HCT116 (cell line): ENCODE measurements at regions not wholly inside any gene's neighbourhood (a gene's known extent, or its start where the extent isn't known, plus 50 kb on each side); places are given as distances from the start of the nearest gene placed in this dataset.

Experiments
- ATAC-seq: fragments of 200-7000 bp; cut with Tn5 transposase; 2 replicates; pipeline ENCODE4 v1.9.1; 2020; ENCODE audit warnings: mild to moderate bottlenecking, moderate library complexity
- BruUV-seq: library from RNA; stranded (reverse); fragments of 400-500 nt; replicated peaks from 2 replicates; lab custom pipeline; 2021; lab: Mats Ljungman, UMichigan
- CTCF ChIA-PET: fragments of 300-600 bp; sonication (Branson Sonifier 250); formaldehyde crosslinking; loops from one replicate; lab custom pipeline; 2021; ENCODE audit warnings: antibody characterized with exemption; lab: Charles Lee
- POLR2A ChIA-PET: fragments of 300-600, 350-600 bp; sonication (Branson Sonifier 250); formaldehyde crosslinking; loops from one replicate; lab custom pipeline; 2021; ENCODE audit warnings: antibody characterized with exemption; lab: Charles Lee
- RAD21 ChIA-PET, 2 experiments: fragments of 300-600 bp; sonication (Branson Sonifier 250); formaldehyde crosslinking; loops; one replicate each; lab custom pipeline; 2023; ENCODE audit warnings: low total read pairs in 2 of 2; ENCODE audit not compliant: uncharacterized antibody in 2 of 2, unreplicated experiment in 2 of 2, low non-redundant PET in 1 of 2; lab: Charles Lee
- DNase-seq: peaks from one replicate; pipeline ENCODE4 v3.0.0-alpha.2; 2010; ENCODE audit warnings: low read depth, low spot score
- H2AFZ ChIP-seq: fragments of 200-600 bp; shearing (Covaris generic), sonication (generic); 2 replicates; pipeline ENCODE4 v1.6.1; 2017; ENCODE audit warnings: low read depth, mixed run types, mixed read lengths, antibody characterized with exemption, low read length; ENCODE audit not compliant: poor library complexity, severe bottlenecking
- H3K27ac ChIP-seq: 2 replicates; pipeline ENCODE4 v1.5.1; 2012; ENCODE audit warnings: low read depth, low read length
- H3K27me3 ChIP-seq: fragments of 200-600 bp; sonication (generic); 2 replicates; pipeline ENCODE4 v1.6.1; 2016; ENCODE audit warnings: mixed run types, low read length, mixed read lengths; ENCODE audit not compliant: insufficient read depth
- H3K36me3 ChIP-seq, 2 experiments: fragments of 200-500 bp in 1 of 2; fragments of 200-600 bp in 1 of 2; sonication (Bioruptor generic) in 1 of 2; sonication (generic) in 1 of 2; 2 replicates each; pipeline versions ENCODE4 v1.5.1 to v1.6.1; 2014 to 2016; ENCODE audit warnings: low read length in 2 of 2, inconsistent platforms in 1 of 2, mixed read lengths in 1 of 2, mixed run types in 1 of 2; ENCODE audit not compliant: insufficient read depth in 2 of 2, control insufficient read depth in 1 of 2
- H3K4me1 ChIP-seq, 2 experiments: fragments of 200-600 bp in 1 of 2; sonication (generic) in 1 of 2; 2 replicates each; pipeline versions ENCODE4 v1.5.1 to v1.6.1; 2012 to 2017; ENCODE audit warnings: low read length in 2 of 2, inconsistent platforms in 1 of 2, mild to moderate bottlenecking in 1 of 2, mixed read lengths in 1 of 2, mixed run types in 1 of 2, moderate library complexity in 1 of 2; ENCODE audit not compliant: insufficient read depth in 2 of 2, control insufficient read depth in 1 of 2
- H3K4me2 ChIP-seq: fragments of 200-600 bp; sonication (generic); 2 replicates; pipeline ENCODE4 v1.6.1; 2017; ENCODE audit warnings: mixed run types, low read length, mixed read lengths
- H3K4me3 ChIP-seq, 2 experiments: fragments of 200-600 bp in 1 of 2; sonication (generic) in 1 of 2; replicated peaks in 1 of 2; 2 replicates each; pipeline ENCODE4 v1.5.1; 2011 to 2016; ENCODE audit warnings: low read length in 2 of 2, control low read depth in 1 of 2, low read depth in 1 of 2, mild to moderate bottlenecking in 1 of 2, mixed read lengths in 1 of 2, mixed run types in 1 of 2
- H3K79me2 ChIP-seq: fragments of 200-600 bp; sonication (generic); 2 replicates; pipeline ENCODE4 v1.6.1; 2017; ENCODE audit warnings: mild to moderate bottlenecking, mixed run types, low read length, moderate library complexity, mixed read lengths; ENCODE audit not compliant: insufficient read depth
- H3K9ac ChIP-seq: fragments of 200-600 bp; sonication (generic); 2 replicates; pipeline ENCODE4 v1.6.1; 2016; ENCODE audit warnings: low read length, mixed read lengths
- H3K9me2 ChIP-seq: fragments of 200-600 bp; sonication (generic), shearing (Covaris generic); 2 replicates; pipeline ENCODE4 v1.6.1; 2017; ENCODE audit warnings: mixed run types, mild to moderate bottlenecking, moderate library complexity; ENCODE audit not compliant: insufficient read depth
- H3K9me3 ChIP-seq, 2 experiments: fragments of 200-500 bp in 1 of 2; fragments of 200-600 bp in 1 of 2; sonication (Bioruptor generic) in 1 of 2; sonication (generic) in 1 of 2; 2 replicates each; pipeline ENCODE4 v1.6.1; 2014 to 2017; ENCODE audit warnings: low read length in 2 of 2, mixed read lengths in 2 of 2, inconsistent platforms in 1 of 2, low read depth in 1 of 2, mild to moderate bottlenecking in 1 of 2, mixed run types in 1 of 2, moderate library complexity in 1 of 2; ENCODE audit not compliant: control insufficient read depth in 1 of 2, insufficient read depth in 1 of 2
- H4K20me1 ChIP-seq: fragments of 200-600 bp; sonication (generic), shearing (Covaris generic); 2 replicates; pipeline ENCODE4 v1.6.1; 2017; ENCODE audit warnings: mixed run types, mild to moderate bottlenecking, moderate library complexity; ENCODE audit not compliant: insufficient read depth
- CTCF ChIP-seq, 3 experiments: fragments of 200-600 bp in 1 of 3; sonication (generic) in 1 of 3; IDR thresholded peaks in 2 of 3; conservative IDR thresholded peaks in 1 of 3; 2 replicates each; pipeline ENCODE4 v1.5.1; 2012 to 2017; ENCODE audit warnings: low read depth in 2 of 3, low read length in 2 of 3, antibody characterized with exemption in 1 of 3, borderline replicate concordance in 1 of 3, control low read depth in 1 of 3, mild to moderate bottlenecking in 1 of 3, mixed read lengths in 1 of 3, mixed run types in 1 of 3, moderate library complexity in 1 of 3; ENCODE audit not compliant: insufficient read depth in 1 of 3
- ELF1 ChIP-seq: IDR thresholded peaks from 2 replicates; pipeline ENCODE4 v1.6.1; 2012; ENCODE audit warnings: low read depth, borderline replicate concordance
- FOSL1 ChIP-seq: IDR thresholded peaks from 2 replicates; pipeline ENCODE4 v1.6.1; 2012; ENCODE audit warnings: low read depth
- JUND ChIP-seq: IDR thresholded peaks from 2 replicates; pipeline ENCODE4 v1.6.1; 2012
- MAX ChIP-seq: IDR thresholded peaks from 2 replicates; pipeline ENCODE4 v1.6.1; 2012
- POLR2A ChIP-seq: IDR thresholded peaks from 2 replicates; pipeline ENCODE4 v1.7.0; 2011; ENCODE audit warnings: borderline replicate concordance; ENCODE audit not compliant: insufficient read depth, insufficient read length; ENCODE audit errors: extremely low read depth
- RAD21 ChIP-seq: IDR thresholded peaks from 2 replicates; pipeline ENCODE4 v1.6.1; 2012; ENCODE audit warnings: low read depth, mild to moderate bottlenecking
- SP1 ChIP-seq: IDR thresholded peaks from 2 replicates; pipeline ENCODE4 v1.6.1; 2012; ENCODE audit warnings: low read depth
- SRF ChIP-seq: IDR thresholded peaks from 2 replicates; pipeline ENCODE4 v1.6.1; 2012; ENCODE audit warnings: low read depth
- TCF7L2 ChIP-seq: IDR thresholded peaks from 2 replicates; pipeline ENCODE4 v1.7.0; 2011; ENCODE audit warnings: borderline replicate concordance, inconsistent platforms; ENCODE audit not compliant: insufficient read depth, insufficient read length; ENCODE audit errors: extremely low read depth
- YY1 ChIP-seq: IDR thresholded peaks from 2 replicates; pipeline ENCODE4 v1.6.1; 2011; ENCODE audit warnings: low read length, low read depth, moderate library complexity, mild to moderate bottlenecking; ENCODE audit not compliant: insufficient replicate concordance; ENCODE audit errors: extremely low read depth
- ZNF274 ChIP-seq: fragments of 200-500 bp; sonication (Bioruptor generic); IDR thresholded peaks from 2 replicates; pipeline ENCODE4 v1.6.1; 2014; ENCODE audit warnings: mild to moderate bottlenecking, low read depth, low read length, inconsistent platforms
- intact Hi-C: fragments of 100-400 bp; cut with micrococcal nuclease; formaldehyde crosslinking; loops from 2 replicates; pipeline ENCODE4 v1.10.0; 2022

GRCh38 chr22:22759371-22759770 is 115.0 kb downstream of the GGTLC2 start:
- Histone ChIP-seq H3K9ac (no peak overlapping the region), H4K20me1 (no peaks in the 10 kb centered on the region), H3K9me3 (no peaks in the 10 kb centered on the region), H3K36me3 (no peaks in the 10 kb centered on the region), H3K79me2 (no peaks in the 10 kb centered on the region), H3K27me3 (no peaks in the 10 kb centered on the region), H3K9me2 (no peaks in the 10 kb centered on the region), H3K4me3 (no peak overlapping the region), H2AFZ (no peak overlapping the region), H3K4me2 (no peak overlapping the region), H3K27ac (no peak overlapping the region), H3K4me1 (no peaks in the 10 kb centered on the region)
- BruUV-seq = no TSS peak
- DNase-seq (no peak), ATAC-seq (no peak)
- TF ChIP-seq FOSL1 (no peak), CTCF (IDR thresholded peaks at IDR 0.05 in 2 of 3, conservative IDR thresholded peaks at IDR 0.05 in 1 of 3; ENCODE audit: borderline replicate concordance in 1 of 3, insufficient read depth in 1 of 3, low read depth in 2 of 3, low read length in 2 of 3) (no peak), RAD21 (no peak), MAX (no peak)
- ChIA-PET POLR2A (no interaction called here), RAD21 (no interaction called here), CTCF (interaction anchor here (1.0 kb wide), 1 partner anchor 11 kb away, joined by 5 read pairs; no protein-coding TSS in a partner anchor)
- intact Hi-C loops = no loop called here

- DNase-seq = no peak
- Histone ChIP-seq H3K4me1 (no peaks in the 10 kb centered on the region), H3K9me2 (no peaks in the 10 kb centered on the region), H3K27me3 (no peaks in the 10 kb centered on the region), H3K4me2 (no peak overlapping the region), H3K4me3 (no peak overlapping the region), H3K9ac (no peak overlapping the region), H3K9me3 (no peaks in the 10 kb centered on the region), H3K36me3 (no peaks in the 10 kb centered on the region), H4K20me1 (no peaks in the 10 kb centered on the region), H3K79me2 (no peaks in the 10 kb centered on the region), H3K27ac (no peak overlapping the region), H2AFZ (no peak overlapping the region)
- ChIA-PET POLR2A (no interaction called here), RAD21 (interaction anchor here in 1 of 2 experiments (0.6 kb wide), 1 partner anchor 168 kb away, joined by 3 read pairs; no protein-coding TSS in a partner anchor), CTCF (no interaction called here)
- TF ChIP-seq TCF7L2 (no peak), SRF (no peak), ZNF274 (no peak), FOSL1 (no peak), POLR2A (no peak), YY1 (no peak), ELF1 (no peak), SP1 (no peak), MAX (no peak), CTCF (IDR thresholded peaks at IDR 0.05 in 2 of 3, conservative IDR thresholded peaks at IDR 0.05 in 1 of 3; ENCODE audit: borderline replicate concordance in 1 of 3, insufficient read depth in 1 of 3, low read depth in 2 of 3, low read length in 2 of 3) (no peak), JUND (no peak)
- BruUV-seq = no TSS peak
- no peak for ATAC-seq
- intact Hi-C loops = no loop called here
Observed at GRCh38 chr22:22759889-22760546, 115.6 kb downstream of the GGTLC2 start.
